8988T (cell line): ENCODE measurements at regions not wholly inside any gene's neighbourhood (a gene's known extent, or its start where the extent isn't known, plus 50 kb on each side); places are given as distances from the start of the nearest gene placed in this dataset.

Experiments
- DNase-seq: peaks from one replicate; pipeline ENCODE4 v3.0.0; 2011

- no peak for DNase-seq
Observed at GRCh38 chr11:115699326-115699725, 195.1 kb upstream of the CADM1 start.

GRCh38 chr11:115698243-115698642 lies 194.0 kb upstream of the CADM1 start:
- no peak for DNase-seq

- DNase-seq: no peak
Observed at GRCh38 chr11:115696563-115696962, 192.3 kb upstream of the CADM1 start.

- DNase-seq: no peak
Observed at GRCh38 chr11:115695677-115696364, 191.6 kb upstream of the CADM1 start.

- DNase-seq: no peak
Observed at GRCh38 chr11:115693002-115693401, 188.8 kb upstream of the CADM1 start.

- no peak for DNase-seq
Observed at GRCh38 chr11:115691030-115691429, 186.8 kb upstream of the CADM1 start.

- DNase-seq: no peak
Observed at GRCh38 chr11:115687934-115688333, 183.7 kb upstream of the CADM1 start.

GRCh38 chr11:115684699-115685098 lies 180.5 kb upstream of the CADM1 start:
- no peak for DNase-seq

GRCh38 chr11:115684135-115684534 lies 179.9 kb upstream of the CADM1 start:
- no peak for DNase-seq

- DNase-seq: no peak
Observed at GRCh38 chr11:115682888-115683287, 178.7 kb upstream of the CADM1 start.

- no peak for DNase-seq
Observed at GRCh38 chr11:115682101-115682500, 177.9 kb upstream of the CADM1 start.

GRCh38 chr11:115679945-115680344 lies 175.7 kb upstream of the CADM1 start:
- DNase-seq: no peak

- no peak for DNase-seq
Observed at GRCh38 chr11:115678942-115679341, 174.7 kb upstream of the CADM1 start.

GRCh38 chr11:115677190-115677589 lies 173.0 kb upstream of the CADM1 start:
- DNase-seq: no peak

- DNase-seq: no peak
Observed at GRCh38 chr11:115676768-115677167, 172.6 kb upstream of the CADM1 start.

- DNase-seq: no peak
Observed at GRCh38 chr11:115676206-115676605, 172.0 kb upstream of the CADM1 start.

GRCh38 chr11:115674937-115675544 lies 170.8 kb upstream of the CADM1 start:
- no peak for DNase-seq

GRCh38 chr11:115674176-115674936 lies 170.1 kb upstream of the CADM1 start:
- no peak for DNase-seq

- no peak for DNase-seq
Observed at GRCh38 chr11:115673720-115674119, 169.5 kb upstream of the CADM1 start.

GRCh38 chr11:115672999-115673411 lies 168.8 kb upstream of the CADM1 start:
- no peak for DNase-seq

GRCh38 chr11:115672412-115672811 lies 168.2 kb upstream of the CADM1 start:
- no peak for DNase-seq

- DNase-seq: no peak
Observed at GRCh38 chr11:115670538-115671205, 166.5 kb upstream of the CADM1 start.

- DNase-seq: no peak
Observed at GRCh38 chr11:115665958-115666357, 161.7 kb upstream of the CADM1 start.
